ENCODE measurements at regions not wholly inside any gene's neighbourhood (a gene's known extent, or its start where the extent isn't known, plus 50 kb on each side); places are given as distances from the start of the nearest gene placed in this dataset.
A peak's percentile ranks its signal among the peaks of the same experiment; 100 is the strongest.

DNA sequence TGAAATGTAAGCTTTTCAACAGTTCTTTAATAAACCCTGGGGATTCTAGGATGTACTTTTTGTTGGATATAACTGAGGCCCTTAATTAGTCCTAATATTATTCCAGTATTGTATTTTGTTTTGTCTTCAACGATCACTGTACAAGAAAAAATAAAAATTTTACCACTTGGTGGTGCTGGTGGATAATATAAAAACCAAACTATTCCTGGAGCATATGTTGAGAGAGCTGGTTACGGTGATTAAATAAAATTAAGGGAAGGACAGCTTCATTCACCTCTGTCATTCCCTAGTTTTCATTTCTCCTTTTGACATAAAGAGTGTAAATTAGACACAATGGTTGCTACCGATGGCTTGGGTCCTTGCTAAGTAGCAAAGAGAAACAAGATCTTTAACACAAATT, 598.6 kb upstream of the PCDH20 start:
- peak; percentile 49 for TF ChIP-seq CTCF (IDR thresholded peaks at IDR 0.05; ENCODE audit: poor library complexity)
- TF ChIP-seq EZH2 (IDR thresholded peaks at IDR 0.05; ENCODE audit: borderline replicate concordance) = no peak

All from hepatocyte (in vitro differentiated cells).